ENCODE measurements at regions not wholly inside any gene's neighbourhood (a gene's known extent, or its start where the extent isn't known, plus 50 kb on each side); places are given as distances from the start of the nearest gene placed in this dataset.

DNA sequence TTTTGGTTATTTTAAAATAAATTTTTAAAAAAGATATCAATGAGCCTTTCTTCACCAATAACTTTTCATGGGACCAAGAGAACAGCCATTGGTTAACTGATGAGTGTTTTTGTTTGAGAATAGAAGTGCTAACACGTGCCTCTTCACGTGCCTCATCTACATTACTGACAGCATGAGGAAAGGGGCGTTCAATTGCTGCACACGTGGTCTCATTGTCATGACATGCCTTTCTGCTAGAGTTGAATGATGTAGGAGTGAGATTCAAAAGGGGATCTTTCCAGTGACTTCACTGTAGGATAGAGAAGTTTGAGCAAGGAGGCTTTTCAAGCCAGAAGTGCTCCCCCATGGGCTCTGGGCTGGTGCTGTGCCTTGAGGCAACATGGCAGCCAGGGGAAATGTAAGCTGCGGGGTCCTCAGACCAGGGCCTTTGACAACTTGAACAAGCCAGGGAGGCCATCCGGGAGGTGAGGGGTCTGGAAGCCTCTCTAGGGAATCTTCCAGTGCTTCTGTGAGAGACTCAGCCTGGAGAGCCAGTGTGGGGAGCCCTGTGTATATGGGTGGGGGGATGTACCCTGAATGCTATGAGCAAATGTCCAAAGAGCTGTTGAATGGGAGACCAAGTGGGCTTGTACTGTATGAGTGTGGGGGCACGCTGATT lies 51.2 kb upstream of the FSTL4 start:
- in situ Hi-C loops (cut with HindIII; ENCODE audit: low pct_unique_long_range_greater_than_20kb, low sequenced_read_pairs) (no loop called here), intact Hi-C loops (cut with micrococcal nuclease; ENCODE audit: unreplicated experiment) (no loop called here)
- Histone ChIP-seq H3K4me3 (ENCODE audit: low read depth in 2 of 2, low read length in 2 of 2) (no peak overlapping the region), H3K4me1 (ENCODE audit: control insufficient read depth, insufficient read depth, low read length) (no peaks in the 10 kb centered on the region), H3K36me3 (ENCODE audit: control insufficient read depth, insufficient read depth, low read length) (no peaks in the 10 kb centered on the region), H3K27ac (ENCODE audit: low read length) (no peak overlapping the region), H3K27me3 (ENCODE audit: control insufficient read depth, insufficient read depth, low read length) (peaks cover 10% of the 10 kb centered on the region), H3K9me3 (ENCODE audit: control insufficient read depth, insufficient read depth, low read depth, low read length) (no peaks in the 10 kb centered on the region)
- BruUV-seq (replicated peaks), result no TSS peak
- DNase-seq (ENCODE audit: low read depth, low spot score) (no peak), ATAC-seq (no peak)
- ChIA-PET POLR2A (no interaction called here), CTCF (no interaction called here)
- no peak for TF ChIP-seq POLR2AphosphoS5 (IDR thresholded peaks at IDR 0.05; ENCODE audit: low read depth, low read length)

DNA sequence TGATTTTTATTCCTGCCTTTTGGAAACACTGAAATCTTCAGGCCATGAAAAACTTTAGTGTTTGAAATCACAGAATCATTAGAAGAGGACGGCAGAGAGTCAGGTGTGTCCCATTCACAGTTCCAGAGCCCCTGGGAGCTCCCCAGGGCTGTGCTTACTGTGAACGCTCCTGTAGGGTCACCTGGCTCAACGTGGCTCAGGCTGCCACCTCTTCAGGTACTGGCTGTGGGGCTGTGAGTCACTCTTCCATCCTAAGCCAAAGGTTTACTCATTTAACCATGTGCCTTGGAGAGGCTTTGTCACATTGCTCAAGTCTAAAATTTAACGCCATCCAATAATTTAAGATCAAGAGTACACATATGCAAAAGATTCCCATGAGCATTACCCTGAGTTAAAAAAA lies 50.2 kb upstream of the FSTL4 start:
- in situ Hi-C loops (cut with HindIII; ENCODE audit: low pct_unique_long_range_greater_than_20kb, low sequenced_read_pairs), result no loop called here
- no peak for DNase-seq (ENCODE audit: low read depth, low spot score)
- H3K9me3 ChIP-seq (ENCODE audit: control insufficient read depth, insufficient read depth, low read depth, low read length), result no peaks in the 10 kb centered on the region
- H3K27ac ChIP-seq (ENCODE audit: low read length), result no peak overlapping the region
- TF ChIP-seq POLR2AphosphoS5 (IDR thresholded peaks at IDR 0.05; ENCODE audit: low read depth, low read length) (no peak), SIN3A (IDR thresholded peaks at IDR 0.05; ENCODE audit: borderline replicate concordance, insufficient read depth, low read depth, low read length) (no peak), TCF7L2 (IDR thresholded peaks at IDR 0.05; ENCODE audit: low read depth, low read length) (no peak)
- TF ChIP-seq, protein P1, sequence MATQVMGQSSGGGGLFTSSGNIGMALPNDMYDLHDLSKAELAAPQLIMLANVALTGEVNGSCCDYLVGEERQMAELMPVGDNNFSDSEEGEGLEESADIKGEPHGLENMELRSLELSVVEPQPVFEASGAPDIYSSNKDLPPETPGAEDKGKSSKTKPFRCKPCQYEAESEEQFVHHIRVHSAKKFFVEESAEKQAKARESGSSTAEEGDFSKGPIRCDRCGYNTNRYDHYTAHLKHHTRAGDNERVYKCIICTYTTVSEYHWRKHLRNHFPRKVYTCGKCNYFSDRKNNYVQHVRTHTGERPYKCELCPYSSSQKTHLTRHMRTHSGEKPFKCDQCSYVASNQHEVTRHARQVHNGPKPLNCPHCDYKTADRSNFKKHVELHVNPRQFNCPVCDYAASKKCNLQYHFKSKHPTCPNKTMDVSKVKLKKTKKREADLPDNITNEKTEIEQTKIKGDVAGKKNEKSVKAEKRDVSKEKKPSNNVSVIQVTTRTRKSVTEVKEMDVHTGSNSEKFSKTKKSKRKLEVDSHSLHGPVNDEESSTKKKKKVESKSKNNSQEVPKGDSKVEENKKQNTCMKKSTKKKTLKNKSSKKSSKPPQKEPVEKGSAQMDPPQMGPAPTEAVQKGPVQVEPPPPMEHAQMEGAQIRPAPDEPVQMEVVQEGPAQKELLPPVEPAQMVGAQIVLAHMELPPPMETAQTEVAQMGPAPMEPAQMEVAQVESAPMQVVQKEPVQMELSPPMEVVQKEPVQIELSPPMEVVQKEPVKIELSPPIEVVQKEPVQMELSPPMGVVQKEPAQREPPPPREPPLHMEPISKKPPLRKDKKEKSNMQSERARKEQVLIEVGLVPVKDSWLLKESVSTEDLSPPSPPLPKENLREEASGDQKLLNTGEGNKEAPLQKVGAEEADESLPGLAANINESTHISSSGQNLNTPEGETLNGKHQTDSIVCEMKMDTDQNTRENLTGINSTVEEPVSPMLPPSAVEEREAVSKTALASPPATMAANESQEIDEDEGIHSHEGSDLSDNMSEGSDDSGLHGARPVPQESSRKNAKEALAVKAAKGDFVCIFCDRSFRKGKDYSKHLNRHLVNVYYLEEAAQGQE (IDR thresholded peaks at IDR 0.05; ENCODE audit: insufficient read depth in 1 of 2, low read depth in 2 of 2, low read length in 1 of 2), result no peak
- TF ChIP-seq, protein P2, sequence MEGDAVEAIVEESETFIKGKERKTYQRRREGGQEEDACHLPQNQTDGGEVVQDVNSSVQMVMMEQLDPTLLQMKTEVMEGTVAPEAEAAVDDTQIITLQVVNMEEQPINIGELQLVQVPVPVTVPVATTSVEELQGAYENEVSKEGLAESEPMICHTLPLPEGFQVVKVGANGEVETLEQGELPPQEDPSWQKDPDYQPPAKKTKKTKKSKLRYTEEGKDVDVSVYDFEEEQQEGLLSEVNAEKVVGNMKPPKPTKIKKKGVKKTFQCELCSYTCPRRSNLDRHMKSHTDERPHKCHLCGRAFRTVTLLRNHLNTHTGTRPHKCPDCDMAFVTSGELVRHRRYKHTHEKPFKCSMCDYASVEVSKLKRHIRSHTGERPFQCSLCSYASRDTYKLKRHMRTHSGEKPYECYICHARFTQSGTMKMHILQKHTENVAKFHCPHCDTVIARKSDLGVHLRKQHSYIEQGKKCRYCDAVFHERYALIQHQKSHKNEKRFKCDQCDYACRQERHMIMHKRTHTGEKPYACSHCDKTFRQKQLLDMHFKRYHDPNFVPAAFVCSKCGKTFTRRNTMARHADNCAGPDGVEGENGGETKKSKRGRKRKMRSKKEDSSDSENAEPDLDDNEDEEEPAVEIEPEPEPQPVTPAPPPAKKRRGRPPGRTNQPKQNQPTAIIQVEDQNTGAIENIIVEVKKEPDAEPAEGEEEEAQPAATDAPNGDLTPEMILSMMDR (IDR thresholded peaks at IDR 0.05), result no peak
- no peak overlapping the region for H3K4me3 ChIP-seq (ENCODE audit: low read depth in 2 of 2, low read length in 2 of 2)
- no peaks in the 10 kb centered on the region for H3K36me3 ChIP-seq (ENCODE audit: control insufficient read depth, insufficient read depth, low read length)
- no TSS peak for BruUV-seq (replicated peaks)
- POLR2A ChIA-PET, result no interaction called here
- no peak for ATAC-seq
- H3K27me3 ChIP-seq (ENCODE audit: control insufficient read depth, insufficient read depth, low read length), result peaks cover 14% of the 10 kb centered on the region
- intact Hi-C loops (cut with micrococcal nuclease; ENCODE audit: unreplicated experiment), result no loop called here
- CTCF ChIA-PET, result no interaction called here
- no peaks in the 10 kb centered on the region for H3K4me1 ChIP-seq (ENCODE audit: control insufficient read depth, insufficient read depth, low read length)

Data from Panc1 (cell line).